ENCODE measurements at regions not wholly inside any gene's neighbourhood (a gene's known extent, or its start where the extent isn't known, plus 50 kb on each side); places are given as distances from the start of the nearest gene placed in this dataset.
"Not testable (repeated sequence)": the region's sequence is repeated elsewhere in the genome, so short reads cannot be mapped to it uniquely, and the experiment has no call there.

- Histone ChIP-seq H3K4me1 (ENCODE audit: control insufficient read depth in 1 of 2, low read depth in 2 of 2) (no peaks in the 10 kb centered on the region), H3K36me3 (no peaks in the 10 kb centered on the region), H3K27me3 (replicated peaks; ENCODE audit: insufficient read depth) (no peaks in the 10 kb centered on the region), H3K9me3 (no peaks in the 10 kb centered on the region), H3K27ac (no peak overlapping the region), H3K4me3 (no peak overlapping the region)
- DNase-seq (ENCODE audit: low spot score) (no peak), ATAC-seq (ENCODE audit: insufficient number of reproducible peaks, low FRiP score, low read depth) (no peak)
- TF ChIP-seq CTCF (IDR thresholded peaks at IDR 0.05): no peak
Observed at GRCh38 chr2:67186871-67187270, 210.3 kb upstream of the ETAA1 start.

DNA sequence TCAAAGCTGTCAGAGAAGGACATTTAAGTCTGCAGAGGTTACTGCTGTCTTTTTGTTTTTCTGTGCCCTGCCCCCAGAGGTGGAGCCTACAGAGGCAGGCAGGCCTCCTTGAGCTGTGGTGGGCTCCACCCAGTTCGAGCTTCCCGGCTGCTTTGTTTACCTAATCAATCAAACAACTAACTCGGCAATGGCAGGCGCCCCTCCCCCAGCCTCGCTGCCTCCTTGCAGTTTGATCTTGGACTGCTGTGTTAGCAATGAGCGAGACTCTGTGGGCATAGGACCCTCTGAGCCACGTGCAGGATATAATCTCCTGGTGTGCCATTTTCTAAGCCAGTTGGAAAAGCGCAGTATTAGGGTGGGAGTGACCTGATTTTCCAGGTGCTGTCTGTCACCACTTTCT is 201.8 kb upstream of the ETAA1 start:
- H3K27me3 ChIP-seq (replicated peaks; ENCODE audit: insufficient read depth); H3K27ac ChIP-seq; H3K36me3 ChIP-seq; ATAC-seq (ENCODE audit: insufficient number of reproducible peaks, low FRiP score, low read depth); H3K4me3 ChIP-seq; H3K9me3 ChIP-seq; H3K4me1 ChIP-seq (ENCODE audit: control insufficient read depth in 1 of 2, low read depth in 2 of 2); DNase-seq (ENCODE audit: low spot score): not testable (repeated sequence)

DNA sequence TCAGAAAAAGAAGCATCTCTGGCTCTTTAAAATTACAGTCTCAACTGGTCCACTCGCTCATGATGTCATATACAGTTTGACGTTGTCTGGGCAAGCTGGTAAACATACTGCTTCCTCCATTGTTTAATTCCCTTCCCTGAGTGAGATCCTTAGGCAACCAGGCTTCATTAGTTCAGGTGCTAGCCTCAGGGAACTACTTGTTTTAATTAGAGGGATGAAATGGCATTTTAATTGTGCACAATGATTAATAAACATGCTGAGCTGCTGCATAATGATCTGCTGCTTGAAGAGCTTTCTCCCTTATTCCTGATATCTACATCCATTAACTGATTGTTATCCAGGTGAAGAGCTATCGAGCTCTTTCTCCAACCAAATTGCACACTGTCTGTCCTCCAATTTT is 195.6 kb upstream of the ETAA1 start:
- Histone ChIP-seq H3K27me3 (replicated peaks; ENCODE audit: insufficient read depth) (no peaks in the 10 kb centered on the region), H3K27ac (no peak overlapping the region), H3K9me3 (no peaks in the 10 kb centered on the region), H3K4me3 (no peak overlapping the region), H3K36me3 (no peaks in the 10 kb centered on the region), H3K4me1 (ENCODE audit: control insufficient read depth in 1 of 2, low read depth in 2 of 2) (no peaks in the 10 kb centered on the region)
- DNase-seq (ENCODE audit: low spot score) (no peak), ATAC-seq (ENCODE audit: insufficient number of reproducible peaks, low FRiP score, low read depth) (no peak)
- TF ChIP-seq CTCF (IDR thresholded peaks at IDR 0.05): no peak

DNA sequence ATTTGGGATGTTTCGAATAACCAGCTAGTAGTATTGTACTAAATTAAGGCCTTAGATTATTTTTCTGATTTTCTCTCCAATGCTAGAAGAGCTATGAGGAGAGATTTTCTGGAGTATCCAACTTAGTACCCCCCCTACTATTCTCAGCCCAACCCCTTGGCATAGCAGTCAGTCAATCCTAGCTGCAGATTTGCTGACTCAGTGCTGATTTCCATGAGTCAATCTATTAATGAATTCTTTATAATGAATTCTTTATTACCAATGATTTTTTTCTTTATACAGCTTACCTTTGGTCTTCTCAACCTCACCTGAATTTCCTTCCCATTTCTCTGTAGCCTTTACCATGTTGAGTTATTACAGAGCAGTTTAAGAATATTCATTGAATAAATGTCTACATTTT is 192.8 kb upstream of the ETAA1 start:
- no peak overlapping the region for H3K4me3 ChIP-seq
- no peaks in the 10 kb centered on the region for H3K27me3 ChIP-seq (replicated peaks; ENCODE audit: insufficient read depth)
- TF ChIP-seq CTCF (IDR thresholded peaks at IDR 0.05): no peak
- H3K36me3 ChIP-seq: no peaks in the 10 kb centered on the region
- H3K9me3 ChIP-seq: no peaks in the 10 kb centered on the region
- no peak overlapping the region for H3K27ac ChIP-seq
- H3K4me1 ChIP-seq (ENCODE audit: control insufficient read depth in 1 of 2, low read depth in 2 of 2): no peaks in the 10 kb centered on the region
- DNase-seq (ENCODE audit: low spot score): no peak
- ATAC-seq (ENCODE audit: insufficient number of reproducible peaks, low FRiP score, low read depth): no peak

DNA sequence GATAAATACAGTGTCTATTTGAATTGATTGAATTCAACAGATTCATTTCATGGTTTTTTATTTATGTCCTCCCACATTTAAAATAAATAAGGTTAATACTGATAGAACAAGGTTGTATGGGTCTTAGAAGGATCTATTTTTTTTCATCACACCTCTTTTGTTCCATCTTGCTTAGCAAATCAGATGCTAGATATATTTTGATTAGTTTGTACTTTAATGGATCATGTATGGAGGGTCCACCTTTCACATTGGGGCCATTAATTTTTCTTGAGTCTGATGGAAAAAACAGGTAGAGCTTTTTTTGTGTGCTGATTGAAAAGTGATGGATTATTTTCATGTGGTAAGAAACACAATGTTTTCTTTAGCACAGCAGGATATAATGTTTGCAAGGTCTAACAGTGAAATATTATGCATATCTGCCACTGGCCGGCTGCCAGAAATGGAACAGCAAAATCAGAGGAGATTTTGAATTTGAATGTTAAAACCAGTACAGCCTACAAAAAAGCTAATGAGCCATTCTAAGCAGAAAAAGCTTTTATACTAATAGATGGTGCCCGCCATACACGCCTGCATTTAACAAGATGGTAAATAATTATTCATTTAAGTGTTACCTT is 188.1 kb upstream of the ETAA1 start:
- H3K4me1 ChIP-seq (ENCODE audit: control insufficient read depth in 1 of 2, low read depth in 2 of 2): no peaks in the 10 kb centered on the region
- no peaks in the 10 kb centered on the region for H3K27me3 ChIP-seq (replicated peaks; ENCODE audit: insufficient read depth)
- no peak for TF ChIP-seq CTCF (IDR thresholded peaks at IDR 0.05)

GRCh38 chr2:67210430-67210829 is 186.7 kb upstream of the ETAA1 start:
- ATAC-seq (ENCODE audit: insufficient number of reproducible peaks, low FRiP score, low read depth) (no peak), DNase-seq (ENCODE audit: low spot score) (no peak)
- no peak overlapping the region for H3K27ac ChIP-seq
- H3K36me3 ChIP-seq: no peaks in the 10 kb centered on the region
- H3K4me1 ChIP-seq (ENCODE audit: control insufficient read depth in 1 of 2, low read depth in 2 of 2): no peaks in the 10 kb centered on the region
- TF ChIP-seq CTCF (IDR thresholded peaks at IDR 0.05): no peak
- H3K4me3 ChIP-seq: no peak overlapping the region
- H3K27me3 ChIP-seq (replicated peaks; ENCODE audit: insufficient read depth): no peaks in the 10 kb centered on the region
- H3K9me3 ChIP-seq: no peaks in the 10 kb centered on the region

More for the DNA sequence above, 188.1 kb upstream of the ETAA1 start:
- H3K4me3 ChIP-seq: no peak overlapping the region
- H3K27ac ChIP-seq: no peak overlapping the region
- no peaks in the 10 kb centered on the region for H3K36me3 ChIP-seq
- no peak for DNase-seq (ENCODE audit: low spot score)
- H3K9me3 ChIP-seq: no peaks in the 10 kb centered on the region
- no peak for ATAC-seq (ENCODE audit: insufficient number of reproducible peaks, low FRiP score, low read depth)
